PC-9 (cell line): ENCODE measurements at regions not wholly inside any gene's neighbourhood (a gene's known extent, or its start where the extent isn't known, plus 50 kb on each side); places are given as distances from the start of the nearest gene placed in this dataset.

Experiments used
- CTCF ChIP-seq: fragments of 200-600 bp; sonication (generic); conservative IDR thresholded peaks from 2 replicates; pipeline ENCODE4 v1.6.1; 2017; ENCODE audit warnings: mixed run types, antibody characterized with exemption, mild to moderate bottlenecking, moderate library complexity
- EZH2 ChIP-seq: fragments of 200-600 bp; sonication (generic); IDR thresholded peaks from 2 replicates; pipeline ENCODE4 v1.8.0; 2017; ENCODE audit warnings: antibody characterized with exemption, low read depth

DNA sequence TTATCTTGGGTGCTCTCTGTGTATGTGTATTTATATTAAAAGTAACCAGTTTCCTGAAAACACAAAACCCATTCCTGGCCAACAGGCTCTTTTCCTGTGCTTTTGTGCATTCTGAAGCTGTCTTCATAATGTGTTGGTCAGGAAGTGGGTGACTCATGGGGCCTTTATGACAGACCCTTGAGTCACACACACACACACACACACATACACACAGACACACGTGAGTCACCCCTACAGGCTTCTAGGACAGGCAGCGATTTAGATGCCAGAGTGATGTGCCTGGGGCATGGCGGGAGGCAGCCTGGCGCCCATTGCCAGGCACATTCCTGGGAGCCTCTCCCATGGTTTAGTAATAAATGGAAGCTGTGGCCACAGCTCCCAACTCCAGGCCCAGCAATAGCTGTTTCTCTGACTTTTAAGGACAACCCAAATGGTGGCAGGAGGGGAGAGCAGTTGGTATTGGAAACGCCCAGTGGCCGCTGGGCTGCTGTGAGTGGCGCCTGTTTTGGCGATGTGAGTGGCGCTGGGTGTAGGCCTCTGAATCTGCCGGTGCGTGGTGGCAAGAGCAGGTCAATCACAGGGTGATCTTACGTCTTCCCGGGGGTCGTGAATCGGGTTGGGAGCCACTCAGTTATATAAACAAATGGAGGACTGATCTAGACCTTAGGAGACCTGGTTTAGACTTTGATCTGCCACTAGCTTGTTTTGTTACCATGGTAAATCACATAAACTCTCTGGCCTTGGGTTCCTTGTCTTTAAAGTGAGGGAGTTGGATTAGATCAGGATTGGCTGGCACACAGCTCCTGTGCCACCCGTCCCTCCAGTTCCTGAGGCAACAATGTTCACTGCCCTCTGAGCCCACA is 150.7 kb upstream of the DLX2 start:
- TF ChIP-seq CTCF, result no peak
- TF ChIP-seq EZH2, result no peak
